ENCODE measurements at regions not wholly inside any gene's neighbourhood (a gene's known extent, or its start where the extent isn't known, plus 50 kb on each side); places are given as distances from the start of the nearest gene placed in this dataset.
"Not testable (repeated sequence)": the region's sequence is repeated elsewhere in the genome, so short reads cannot be mapped to it uniquely, and the experiment has no call there.

DNA sequence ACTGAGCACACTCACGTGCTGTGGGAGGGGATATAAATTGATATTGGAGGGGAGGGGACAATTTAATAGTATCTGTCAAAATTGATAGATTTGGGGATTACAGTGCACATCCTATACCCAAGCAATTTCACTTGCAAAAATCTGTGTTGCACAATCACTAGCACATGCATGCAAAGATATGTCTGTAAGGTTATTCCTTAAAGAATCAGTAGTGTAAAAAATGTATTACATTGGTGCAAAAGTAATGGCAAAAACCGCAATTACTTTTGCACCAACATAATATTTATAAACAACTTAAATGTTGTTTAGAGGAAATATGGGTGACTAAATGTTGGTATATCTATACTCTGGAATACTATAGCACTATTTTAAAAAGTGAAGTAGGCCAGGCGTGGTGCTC is 108.7 kb downstream of the LHX2 start:
- TF ChIP-seq, protein P1, sequence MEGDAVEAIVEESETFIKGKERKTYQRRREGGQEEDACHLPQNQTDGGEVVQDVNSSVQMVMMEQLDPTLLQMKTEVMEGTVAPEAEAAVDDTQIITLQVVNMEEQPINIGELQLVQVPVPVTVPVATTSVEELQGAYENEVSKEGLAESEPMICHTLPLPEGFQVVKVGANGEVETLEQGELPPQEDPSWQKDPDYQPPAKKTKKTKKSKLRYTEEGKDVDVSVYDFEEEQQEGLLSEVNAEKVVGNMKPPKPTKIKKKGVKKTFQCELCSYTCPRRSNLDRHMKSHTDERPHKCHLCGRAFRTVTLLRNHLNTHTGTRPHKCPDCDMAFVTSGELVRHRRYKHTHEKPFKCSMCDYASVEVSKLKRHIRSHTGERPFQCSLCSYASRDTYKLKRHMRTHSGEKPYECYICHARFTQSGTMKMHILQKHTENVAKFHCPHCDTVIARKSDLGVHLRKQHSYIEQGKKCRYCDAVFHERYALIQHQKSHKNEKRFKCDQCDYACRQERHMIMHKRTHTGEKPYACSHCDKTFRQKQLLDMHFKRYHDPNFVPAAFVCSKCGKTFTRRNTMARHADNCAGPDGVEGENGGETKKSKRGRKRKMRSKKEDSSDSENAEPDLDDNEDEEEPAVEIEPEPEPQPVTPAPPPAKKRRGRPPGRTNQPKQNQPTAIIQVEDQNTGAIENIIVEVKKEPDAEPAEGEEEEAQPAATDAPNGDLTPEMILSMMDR (conservative IDR thresholded peaks at IDR 0.05; ENCODE audit: low read length): no peak
- DNase-seq (ENCODE audit: low read depth): no peak
- no peak overlapping the region for H3K4me3 ChIP-seq (ENCODE audit: low read length)

DNA sequence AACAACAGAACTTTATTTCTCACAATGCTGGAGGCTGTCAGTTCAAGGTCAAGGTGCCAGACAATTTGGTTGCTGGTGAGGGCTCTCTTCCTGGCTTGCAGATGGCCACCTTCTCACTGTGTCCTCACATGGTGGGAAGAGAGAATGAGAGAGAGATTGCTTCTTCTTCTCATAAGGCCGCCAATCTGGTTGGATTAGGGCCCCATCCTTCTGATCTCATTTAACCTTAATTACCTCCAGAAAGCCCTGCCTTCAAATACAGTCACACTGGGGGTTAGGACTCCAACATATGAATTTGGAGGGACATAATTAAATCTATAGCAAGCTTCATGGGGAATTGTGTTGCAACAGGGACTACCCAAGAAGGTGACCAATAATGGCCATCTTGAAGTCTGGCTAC is 110.2 kb downstream of the LHX2 start:
- DNase-seq (ENCODE audit: low read depth): no peak
- TF ChIP-seq, protein P1 (conservative IDR thresholded peaks at IDR 0.05; ENCODE audit: low read length): no peak
- H3K4me3 ChIP-seq (ENCODE audit: low read length): no peak overlapping the region

DNA sequence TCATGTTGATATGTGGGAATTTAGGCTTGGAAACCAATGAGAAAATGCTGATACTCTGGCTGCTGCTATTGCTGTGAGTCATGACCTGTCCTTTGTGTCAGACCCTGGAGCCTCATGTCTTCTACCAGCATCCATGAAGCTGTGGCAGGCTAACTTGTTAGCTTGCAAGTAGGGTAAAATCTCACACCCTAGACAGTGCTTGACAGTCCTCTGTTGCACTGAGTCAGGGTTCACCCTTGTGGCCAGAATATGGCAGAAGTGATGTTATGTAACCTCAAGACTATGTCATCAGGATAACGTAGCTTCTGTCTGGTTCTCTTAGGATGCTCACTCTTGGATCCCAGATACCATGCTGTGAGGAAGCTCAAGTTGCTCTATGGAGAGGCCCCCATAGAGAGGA is 110.8 kb downstream of the LHX2 start:
- peak; percentile 21 for DNase-seq (ENCODE audit: low read depth)
- no peak overlapping the region for H3K4me3 ChIP-seq (ENCODE audit: low read length)
- TF ChIP-seq, protein P1 (conservative IDR thresholded peaks at IDR 0.05; ENCODE audit: low read length): 0 out of 2 replicates have a peak, but pooled peaks have one; percentile 2

DNA sequence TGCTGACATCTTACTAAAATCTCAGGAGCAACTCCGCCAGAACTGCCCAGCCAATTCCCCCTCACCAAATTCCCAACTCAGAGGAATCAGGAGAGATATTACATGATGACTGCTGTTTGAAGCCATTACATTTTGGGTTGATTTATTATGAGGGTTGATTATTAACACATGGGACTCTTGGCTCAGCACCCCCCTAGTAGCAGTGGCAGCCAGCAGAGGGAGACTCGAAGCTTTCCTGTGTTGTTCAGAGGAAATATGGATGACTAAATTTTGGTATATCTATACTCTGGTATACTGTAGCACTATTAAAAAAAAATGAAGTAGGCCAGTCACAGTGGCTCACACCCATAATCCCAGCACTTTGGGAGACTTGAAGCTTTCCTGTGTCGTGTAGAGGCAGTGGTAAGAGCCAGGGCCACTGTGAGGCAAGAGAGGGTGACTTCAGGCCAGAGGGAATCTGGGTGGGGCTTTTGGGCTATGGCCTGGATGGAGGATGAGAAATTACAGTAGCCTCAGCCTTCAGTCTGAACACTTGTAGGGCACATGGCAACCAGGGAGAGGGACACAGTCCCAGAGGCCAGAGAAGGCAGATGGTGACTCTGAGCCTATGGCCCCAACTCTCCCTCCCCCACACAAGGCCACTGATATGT is 111.4 kb downstream of the LHX2 start:
- H3K4me3 ChIP-seq (ENCODE audit: low read length): no peak overlapping the region
- TF ChIP-seq, protein P1 (conservative IDR thresholded peaks at IDR 0.05; ENCODE audit: low read length): peak; percentile 64
- DNase-seq (ENCODE audit: low read depth): peak; percentile 66

DNA sequence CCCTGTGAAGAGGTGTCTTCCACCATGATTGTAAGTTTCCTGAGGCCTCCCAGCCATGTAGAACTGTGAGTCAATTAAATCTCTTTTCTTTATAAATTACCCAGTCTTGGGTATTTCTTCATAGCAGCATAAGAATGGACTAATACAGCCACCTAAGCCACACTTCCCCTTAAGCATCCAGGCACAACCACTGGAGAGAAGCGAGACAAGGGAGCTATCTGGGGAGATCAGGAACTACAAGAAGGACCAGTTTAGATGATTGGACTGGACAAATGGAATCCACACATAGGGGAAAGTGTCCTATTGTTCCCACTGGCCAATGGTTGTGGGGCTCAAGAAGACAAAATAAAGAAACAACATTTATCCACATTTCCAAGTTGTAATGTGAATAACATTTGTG is 112.1 kb downstream of the LHX2 start:
- not testable (repeated sequence) for DNase-seq (ENCODE audit: low read depth); H3K4me3 ChIP-seq (ENCODE audit: low read length)

DNA sequence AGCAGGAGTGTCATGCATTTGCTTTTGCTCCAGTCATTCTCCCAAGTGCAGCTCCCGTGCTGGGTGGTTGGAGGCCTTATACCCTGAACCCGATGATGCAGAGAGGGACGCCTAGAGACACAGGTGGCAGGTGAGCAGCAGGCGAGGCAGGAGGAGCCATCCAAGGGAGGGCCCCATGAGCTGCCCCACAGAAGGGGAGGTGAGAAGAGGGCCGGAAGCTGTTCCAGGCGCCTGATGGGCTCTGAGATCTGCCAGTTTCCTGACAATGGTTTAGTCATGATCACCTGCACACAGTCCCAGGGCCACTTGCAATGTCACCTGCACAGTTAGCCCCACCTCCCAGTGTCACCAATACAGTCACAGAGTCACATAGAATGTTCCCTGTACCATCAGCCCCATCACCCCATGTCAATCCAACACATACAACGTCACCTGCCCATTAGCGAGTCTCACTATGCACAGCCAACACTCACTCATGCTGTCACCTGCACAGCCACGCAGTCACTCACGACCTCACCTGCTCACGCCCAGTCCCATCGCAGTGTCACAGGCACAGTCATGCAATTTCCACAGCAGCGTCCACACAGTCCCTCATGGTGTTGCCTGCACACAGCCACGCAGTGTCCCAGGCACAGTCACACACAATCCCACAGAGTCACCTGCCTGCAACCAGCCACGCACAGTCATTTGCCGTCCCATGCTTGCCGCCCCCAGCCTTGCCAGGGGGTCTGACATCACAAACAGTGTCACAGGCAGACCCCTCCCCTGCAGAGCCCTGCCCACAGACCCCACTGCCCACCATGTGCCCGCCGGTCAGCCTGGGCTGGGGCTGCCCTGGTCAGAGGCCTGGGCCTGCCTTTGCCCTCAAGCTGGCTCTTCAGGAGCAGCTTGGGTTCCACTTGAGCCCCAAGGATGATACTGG is 113.4 kb downstream of the LHX2 start:
- no peak overlapping the region for H3K4me3 ChIP-seq (ENCODE audit: low read length)
- TF ChIP-seq, protein P1 (conservative IDR thresholded peaks at IDR 0.05; ENCODE audit: low read length): no peak
- DNase-seq (ENCODE audit: low read depth): no peak

DNA sequence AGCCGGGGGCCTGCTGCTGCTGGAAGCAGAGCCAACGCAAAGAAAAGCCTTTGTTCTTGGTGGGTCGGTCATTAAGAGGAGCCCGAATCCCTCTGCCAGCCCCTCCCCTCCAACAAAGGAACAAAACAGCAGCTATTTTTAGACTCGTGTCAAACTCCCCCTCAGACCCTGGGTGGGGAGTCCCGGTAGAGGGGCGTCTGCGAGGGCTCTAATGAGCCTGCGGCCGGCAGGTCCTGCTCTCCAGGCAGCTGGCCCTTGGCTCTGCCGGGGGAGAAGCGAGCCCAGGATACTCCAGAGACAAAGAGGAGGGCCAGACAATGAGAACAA is 114.0 kb downstream of the LHX2 start:
- no peak for DNase-seq (ENCODE audit: low read depth)
- no peak overlapping the region for H3K4me3 ChIP-seq (ENCODE audit: low read length)
- TF ChIP-seq, protein P1 (conservative IDR thresholded peaks at IDR 0.05; ENCODE audit: low read length): no peak

All from AG10803 (cell line).